ENCODE measurements at regions not wholly inside any gene's neighbourhood (a gene's known extent, or its start where the extent isn't known, plus 50 kb on each side); places are given as distances from the start of the nearest gene placed in this dataset.
"Not testable (repeated sequence)": the region's sequence is repeated elsewhere in the genome, so short reads cannot be mapped to it uniquely, and the experiment has no call there.

DNA sequence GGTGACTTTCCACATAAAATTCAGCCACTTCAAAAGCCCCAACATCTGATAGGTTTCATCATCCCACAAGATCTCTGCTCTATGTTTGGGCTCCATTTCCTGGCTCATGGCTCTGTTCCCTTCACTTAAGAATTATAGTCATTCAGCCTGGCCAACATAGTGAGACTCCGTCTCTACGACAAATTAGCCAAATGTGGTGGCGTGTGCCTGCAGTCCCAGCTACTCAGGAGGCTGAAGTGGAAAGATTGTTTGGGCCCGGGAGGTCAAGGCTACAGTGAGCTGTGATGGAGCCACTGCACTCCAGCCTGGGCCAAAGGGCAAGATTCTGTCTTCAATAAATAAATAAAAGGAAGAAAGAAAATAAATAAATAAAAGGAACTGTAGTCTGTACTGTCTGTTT lies 57.9 kb upstream of the CTSV start:
- no peak for DNase-seq

DNA sequence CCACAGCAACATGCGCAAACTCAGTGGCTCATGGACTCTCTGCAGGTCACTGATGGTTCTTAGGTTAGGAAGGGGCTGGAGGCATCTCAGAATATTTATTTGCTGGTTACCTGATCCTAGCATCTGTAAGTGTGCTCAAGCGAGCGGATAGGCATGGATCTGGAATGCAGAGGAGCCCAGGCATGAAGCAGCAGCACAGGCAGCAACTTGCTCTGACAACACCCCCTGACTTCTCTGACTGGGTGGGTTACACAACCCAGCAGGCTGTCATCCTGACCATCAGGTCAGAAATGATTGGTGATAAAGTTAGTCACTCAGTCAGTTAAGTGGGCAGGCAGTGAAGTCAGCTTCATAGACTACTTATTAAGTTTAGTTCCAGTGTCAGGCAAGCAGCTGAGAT lies 50.4 kb upstream of the CTSV start:
- DNase-seq = not testable (repeated sequence)

Measured in activated naive CD4-positive, alpha-beta T cell treated with Interleukin-2 at 50 U/mL for 16 hours (primary cell).